ENCODE measurements at regions not wholly inside any gene's neighbourhood (a gene's known extent, or its start where the extent isn't known, plus 50 kb on each side); places are given as distances from the start of the nearest gene placed in this dataset.

GRCh38 chr9:73402081-73403028 lies 250.7 kb downstream of the ANXA1 start:
- POLR2A ChIA-PET = no interaction called here
- Histone ChIP-seq H3K9me3 (ENCODE audit: control insufficient read depth in 1 of 2, insufficient read depth in 1 of 2, low read length in 2 of 2) (peaks cover 0 to 10% of the 10 kb centered on the region in 2 experiments), H3K27ac (ENCODE audit: low read depth in 1 of 2, low read length in 2 of 2) (no peak overlapping the region), H3K4me3 (ENCODE audit: low read length) (no peak overlapping the region), H3K4me1 (ENCODE audit: insufficient read depth, low read length) (no peaks in the 10 kb centered on the region), H3K27me3 (ENCODE audit: control insufficient read depth in 1 of 2, insufficient read depth in 2 of 2, low read length in 2 of 2) (no peaks in the 10 kb centered on the region), H3K36me3 (ENCODE audit: insufficient read depth, low read length) (no peaks in the 10 kb centered on the region)
- DNase-seq = no peak
- H3K27ac Mint-ChIP-seq = no peak overlapping the region
- no peak overlapping the region for H3K4me3 Mint-ChIP-seq
- H3K36me3 Mint-ChIP-seq (ENCODE audit: low read depth) = no peaks in the 10 kb centered on the region
- ATAC-seq (ENCODE audit: poor library complexity) = no peak
- peaks cover 14% of the 10 kb centered on the region for H3K9me3 Mint-ChIP-seq
- CTCF ChIA-PET = no interaction called here
- intact Hi-C loops (cut with DNase I, micrococcal nuclease) = no loop called here
- TF ChIP-seq, protein P1, sequence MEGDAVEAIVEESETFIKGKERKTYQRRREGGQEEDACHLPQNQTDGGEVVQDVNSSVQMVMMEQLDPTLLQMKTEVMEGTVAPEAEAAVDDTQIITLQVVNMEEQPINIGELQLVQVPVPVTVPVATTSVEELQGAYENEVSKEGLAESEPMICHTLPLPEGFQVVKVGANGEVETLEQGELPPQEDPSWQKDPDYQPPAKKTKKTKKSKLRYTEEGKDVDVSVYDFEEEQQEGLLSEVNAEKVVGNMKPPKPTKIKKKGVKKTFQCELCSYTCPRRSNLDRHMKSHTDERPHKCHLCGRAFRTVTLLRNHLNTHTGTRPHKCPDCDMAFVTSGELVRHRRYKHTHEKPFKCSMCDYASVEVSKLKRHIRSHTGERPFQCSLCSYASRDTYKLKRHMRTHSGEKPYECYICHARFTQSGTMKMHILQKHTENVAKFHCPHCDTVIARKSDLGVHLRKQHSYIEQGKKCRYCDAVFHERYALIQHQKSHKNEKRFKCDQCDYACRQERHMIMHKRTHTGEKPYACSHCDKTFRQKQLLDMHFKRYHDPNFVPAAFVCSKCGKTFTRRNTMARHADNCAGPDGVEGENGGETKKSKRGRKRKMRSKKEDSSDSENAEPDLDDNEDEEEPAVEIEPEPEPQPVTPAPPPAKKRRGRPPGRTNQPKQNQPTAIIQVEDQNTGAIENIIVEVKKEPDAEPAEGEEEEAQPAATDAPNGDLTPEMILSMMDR (IDR thresholded peaks at IDR 0.05) = no peak
- H3K4me1 Mint-ChIP-seq (ENCODE audit: low read depth) = no peaks in the 10 kb centered on the region
- H3K27me3 Mint-ChIP-seq = no peaks in the 10 kb centered on the region

- CTCF ChIA-PET = no interaction called here
Measured at GRCh38 chr9:73411494-73411893, 259.8 kb downstream of the ANXA1 start.

GRCh38 chr9:73412874-73413273 lies 261.2 kb downstream of the ANXA1 start:
- Histone ChIP-seq H3K4me3 (ENCODE audit: low read length) (no peak overlapping the region), H3K9me3 (ENCODE audit: control insufficient read depth in 1 of 2, insufficient read depth in 1 of 2, low read length in 2 of 2) (no peaks in the 10 kb centered on the region), H3K27me3 (ENCODE audit: control insufficient read depth in 1 of 2, insufficient read depth in 2 of 2, low read length in 2 of 2) (no peaks in the 10 kb centered on the region), H3K4me1 (ENCODE audit: insufficient read depth, low read length) (no peaks in the 10 kb centered on the region), H3K27ac (ENCODE audit: low read depth in 1 of 2, low read length in 2 of 2) (no peak overlapping the region), H3K36me3 (ENCODE audit: insufficient read depth, low read length) (no peaks in the 10 kb centered on the region)
- ChIA-PET POLR2A (no interaction called here), CTCF (no interaction called here)
- Mint-ChIP-seq H3K27me3 (no peaks in the 10 kb centered on the region), H3K9me3 (peaks cover 2% of the 10 kb centered on the region), H3K36me3 (ENCODE audit: low read depth) (no peaks in the 10 kb centered on the region), H3K27ac (no peak overlapping the region), H3K4me1 (ENCODE audit: low read depth) (no peaks in the 10 kb centered on the region), H3K4me3 (no peak overlapping the region)
- DNase-seq = no peak
- TF ChIP-seq, protein P1 (IDR thresholded peaks at IDR 0.05) = no peak
- intact Hi-C loops (cut with DNase I, micrococcal nuclease) = no loop called here
- no peak for ATAC-seq (ENCODE audit: poor library complexity)

More at GRCh38 chr9:73411494-73411893, 259.8 kb downstream of the ANXA1 start:
- H3K27me3 Mint-ChIP-seq = no peaks in the 10 kb centered on the region
- no peaks in the 10 kb centered on the region for H3K36me3 Mint-ChIP-seq (ENCODE audit: low read depth)
- DNase-seq = no peak
- no peak overlapping the region for H3K4me3 Mint-ChIP-seq
- POLR2A ChIA-PET = no interaction called here
- no peaks in the 10 kb centered on the region for H3K4me1 ChIP-seq (ENCODE audit: insufficient read depth, low read length)
- peaks cover 2% of the 10 kb centered on the region for H3K9me3 Mint-ChIP-seq
- H3K9me3 ChIP-seq (ENCODE audit: control insufficient read depth in 1 of 2, insufficient read depth in 1 of 2, low read length in 2 of 2) = no peaks in the 10 kb centered on the region
- no peak overlapping the region for H3K27ac Mint-ChIP-seq
- TF ChIP-seq, protein P1 (IDR thresholded peaks at IDR 0.05) = no peak
- ATAC-seq (ENCODE audit: poor library complexity) = no peak
- no peak overlapping the region for H3K27ac ChIP-seq (ENCODE audit: low read depth in 1 of 2, low read length in 2 of 2)
- no peaks in the 10 kb centered on the region for H3K27me3 ChIP-seq (ENCODE audit: control insufficient read depth in 1 of 2, insufficient read depth in 2 of 2, low read length in 2 of 2)
- no peaks in the 10 kb centered on the region for H3K4me1 Mint-ChIP-seq (ENCODE audit: low read depth)
- intact Hi-C loops (cut with DNase I, micrococcal nuclease) = no loop called here
- no peaks in the 10 kb centered on the region for H3K36me3 ChIP-seq (ENCODE audit: insufficient read depth, low read length)
- no peak overlapping the region for H3K4me3 ChIP-seq (ENCODE audit: low read length)

All from CD4-positive, alpha-beta T cell (primary cell).